Central memory CD8-positive, alpha-beta T cell (primary cell): ENCODE measurements at regions not wholly inside any gene's neighbourhood (a gene's known extent, or its start where the extent isn't known, plus 50 kb on each side); places are given as distances from the start of the nearest gene placed in this dataset.

Experiments used
- ATAC-seq: fragments of 150-1000 bp; cut with Tn5 transposase; replicated peaks from 2 replicates; pipeline ENCODE4 v1.10.0; 2022; ENCODE audit warnings: mild to moderate bottlenecking, moderate FRiP score, moderate number of reproducible peaks; ENCODE audit not compliant: poor library complexity, severe bottlenecking; ENCODE audit errors: extremely low read depth
- DNase-seq, 2 donors: peaks; one replicate each; pipeline ENCODE4 v3.0.0; 2021; ENCODE audit warnings: low spot score in 2 of 2
- H3K27ac Mint-ChIP-seq: one replicate; pipeline ENCODE4 v1.8.0; 2022; ENCODE audit warnings: low read depth, mild to moderate bottlenecking, moderate library complexity, mixed read lengths
- H3K27me3 Mint-ChIP-seq: one replicate; pipeline ENCODE4 v1.8.0; 2022; ENCODE audit warnings: mixed read lengths
- H3K36me3 Mint-ChIP-seq: one replicate; pipeline ENCODE4 v1.8.0; 2022; ENCODE audit warnings: mild to moderate bottlenecking, moderate library complexity, mixed read lengths; ENCODE audit not compliant: insufficient read depth
- H3K4me1 Mint-ChIP-seq: one replicate; pipeline ENCODE4 v1.8.0; 2022; ENCODE audit warnings: mixed read lengths
- H3K4me3 Mint-ChIP-seq: one replicate; pipeline ENCODE4 v1.8.0; 2022; ENCODE audit warnings: mild to moderate bottlenecking, moderate library complexity, mixed read lengths
- H3K9me3 Mint-ChIP-seq: one replicate; pipeline ENCODE4 v1.8.0; 2022; ENCODE audit warnings: mixed read lengths

DNA sequence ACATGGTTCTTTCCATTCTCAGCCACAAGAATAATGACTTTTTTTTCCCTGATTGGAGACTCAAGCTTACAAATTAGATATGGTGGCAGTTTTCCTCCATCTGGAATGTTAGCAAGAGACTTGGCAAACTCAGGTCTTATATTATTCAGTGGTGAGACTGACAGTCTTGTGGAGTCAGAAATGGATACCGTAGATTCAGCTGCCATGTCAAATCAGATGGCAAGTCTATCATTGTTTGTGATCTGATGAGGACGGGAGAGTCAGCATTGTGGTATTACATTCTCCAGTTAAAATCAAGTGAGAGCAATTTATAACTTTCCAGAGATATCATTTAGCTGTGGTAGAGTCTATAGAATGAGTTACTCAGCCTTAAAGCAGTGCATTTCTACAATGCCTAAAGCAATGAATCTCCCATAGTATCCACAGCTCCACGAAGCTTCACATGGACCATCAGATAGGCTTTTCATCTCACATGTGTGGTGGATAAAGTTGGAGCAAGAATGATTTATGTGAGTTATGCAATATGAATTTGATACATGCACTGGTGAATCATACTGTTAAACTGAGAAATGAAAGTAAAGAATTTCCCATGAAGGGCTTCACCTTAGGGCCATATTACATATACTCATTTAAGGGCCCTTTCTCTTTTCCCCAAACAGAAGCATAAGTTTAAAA is 430.6 kb downstream of the ZNF608 start:
- H3K27me3 Mint-ChIP-seq, result no peaks in the 10 kb centered on the region
- no peak for DNase-seq
- H3K4me3 Mint-ChIP-seq, result no peak overlapping the region
- ATAC-seq, result no peak
- H3K27ac Mint-ChIP-seq, result no peak overlapping the region
- peaks cover 2% of the 10 kb centered on the region for H3K9me3 Mint-ChIP-seq
- H3K4me1 Mint-ChIP-seq, result no peaks in the 10 kb centered on the region
- H3K36me3 Mint-ChIP-seq, result no peaks in the 10 kb centered on the region

DNA sequence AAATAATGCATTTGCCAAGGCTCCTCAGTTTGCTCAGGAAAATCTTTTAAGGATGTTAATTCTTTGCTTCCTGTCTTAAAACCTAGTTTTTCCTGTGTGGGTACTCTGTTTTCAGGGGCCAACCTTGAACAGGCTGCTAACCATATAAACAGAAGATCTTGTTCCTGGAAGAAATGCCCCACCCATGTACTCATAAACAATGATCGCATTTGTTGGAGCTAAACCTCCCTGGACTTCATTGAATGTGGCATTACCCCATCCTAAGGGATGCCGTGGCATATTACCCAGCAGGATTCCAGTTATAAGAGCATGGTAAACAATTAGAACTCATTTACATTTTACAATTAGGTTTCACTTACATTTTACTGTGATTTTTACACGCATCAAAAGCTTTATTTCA is 436.0 kb downstream of the ZNF608 start:
- Mint-ChIP-seq H3K4me3 (no peak overlapping the region), H3K9me3 (no peaks in the 10 kb centered on the region), H3K27me3 (no peaks in the 10 kb centered on the region), H3K36me3 (no peaks in the 10 kb centered on the region), H3K4me1 (no peaks in the 10 kb centered on the region), H3K27ac (no peak overlapping the region)
- DNase-seq, result no peak
- ATAC-seq, result no peak

DNA sequence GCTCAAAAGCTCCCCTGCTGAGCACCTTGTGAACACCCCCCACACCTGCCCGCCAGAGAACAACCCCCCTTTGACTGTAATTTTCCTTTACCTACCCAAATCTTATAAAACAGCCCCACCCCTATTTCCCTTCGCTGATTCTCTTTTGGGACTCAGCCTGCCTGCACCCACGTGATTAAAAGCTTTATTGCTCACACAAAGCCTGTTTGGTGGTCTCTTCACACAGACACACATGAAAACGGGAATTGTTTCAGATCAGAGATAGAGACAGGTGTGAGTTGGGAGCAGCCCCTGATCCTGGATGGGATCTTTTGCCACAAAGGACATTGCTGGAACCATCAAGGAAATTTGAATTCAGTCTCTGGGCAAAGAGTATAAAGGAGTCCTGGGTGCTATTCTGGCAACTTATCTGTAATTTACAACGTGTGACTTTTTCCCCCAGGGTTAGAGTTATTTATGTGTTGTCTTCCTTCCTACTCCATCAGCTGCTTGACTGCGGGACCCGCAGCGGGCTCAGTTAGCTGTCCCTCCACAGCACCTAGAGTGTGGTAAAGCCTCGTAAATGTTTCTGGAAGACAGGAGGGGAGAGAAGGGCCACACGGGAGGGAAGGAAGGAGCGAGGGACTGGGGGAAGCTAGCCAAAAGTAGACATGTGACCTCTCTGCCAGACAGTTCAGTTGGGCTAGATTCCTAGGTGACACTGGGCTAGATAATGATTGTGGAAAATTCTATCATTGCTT is 437.0 kb downstream of the ZNF608 start:
- no peaks in the 10 kb centered on the region for H3K4me1 Mint-ChIP-seq
- no peak for DNase-seq
- no peak overlapping the region for H3K4me3 Mint-ChIP-seq
- H3K27ac Mint-ChIP-seq, result no peak overlapping the region
- ATAC-seq, result no peak
- H3K9me3 Mint-ChIP-seq, result no peaks in the 10 kb centered on the region
- H3K36me3 Mint-ChIP-seq, result no peaks in the 10 kb centered on the region
- no peaks in the 10 kb centered on the region for H3K27me3 Mint-ChIP-seq

DNA sequence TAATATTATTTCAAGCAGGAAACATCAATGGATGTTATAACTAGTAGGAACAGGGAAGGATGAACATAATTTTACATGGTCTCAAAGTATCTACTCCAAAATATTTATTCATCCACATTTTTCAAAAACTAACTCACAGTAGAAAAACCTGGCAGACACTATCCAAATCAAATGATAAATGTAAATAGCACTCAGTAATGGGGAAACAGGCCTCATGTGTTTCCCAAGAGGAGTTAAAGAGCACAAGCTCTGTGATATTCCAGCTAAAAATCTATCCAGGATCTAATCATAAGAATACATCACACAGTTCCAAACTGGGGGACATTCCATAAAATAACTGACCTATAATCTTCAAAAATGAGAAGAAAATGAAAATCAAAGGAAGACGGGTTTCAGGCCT is 443.1 kb downstream of the ZNF608 start:
- no peaks in the 10 kb centered on the region for H3K27me3 Mint-ChIP-seq
- H3K36me3 Mint-ChIP-seq, result no peaks in the 10 kb centered on the region
- no peaks in the 10 kb centered on the region for H3K9me3 Mint-ChIP-seq
- DNase-seq, result no peak
- no peak overlapping the region for H3K4me3 Mint-ChIP-seq
- no peak for ATAC-seq
- H3K27ac Mint-ChIP-seq, result no peak overlapping the region
- no peaks in the 10 kb centered on the region for H3K4me1 Mint-ChIP-seq

DNA sequence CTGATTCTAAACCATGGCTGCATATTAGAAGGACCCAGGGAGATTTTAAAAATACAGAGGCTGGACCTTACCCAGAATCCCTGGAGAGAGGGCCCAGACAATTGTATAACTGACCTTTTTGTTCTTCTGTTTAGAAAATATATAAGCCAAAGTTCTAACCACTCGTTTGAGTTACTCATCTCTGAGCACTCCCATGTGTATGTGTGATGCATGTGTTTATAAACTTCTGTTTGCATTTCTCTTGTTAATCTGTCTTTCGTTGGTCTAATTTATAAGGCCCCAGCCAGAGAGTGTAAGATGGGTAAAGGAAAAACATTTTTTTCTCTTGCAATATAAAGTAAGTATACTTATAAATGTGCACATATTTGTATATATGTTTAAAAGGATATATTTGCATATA is 443.9 kb downstream of the ZNF608 start:
- no peak overlapping the region for H3K27ac Mint-ChIP-seq
- ATAC-seq (no peak), DNase-seq (no peak)
- H3K9me3 Mint-ChIP-seq, result peaks cover 7% of the 10 kb centered on the region
- H3K4me1 Mint-ChIP-seq, result no peaks in the 10 kb centered on the region
- H3K4me3 Mint-ChIP-seq, result no peak overlapping the region
- H3K27me3 Mint-ChIP-seq, result no peaks in the 10 kb centered on the region
- H3K36me3 Mint-ChIP-seq, result no peaks in the 10 kb centered on the region

DNA sequence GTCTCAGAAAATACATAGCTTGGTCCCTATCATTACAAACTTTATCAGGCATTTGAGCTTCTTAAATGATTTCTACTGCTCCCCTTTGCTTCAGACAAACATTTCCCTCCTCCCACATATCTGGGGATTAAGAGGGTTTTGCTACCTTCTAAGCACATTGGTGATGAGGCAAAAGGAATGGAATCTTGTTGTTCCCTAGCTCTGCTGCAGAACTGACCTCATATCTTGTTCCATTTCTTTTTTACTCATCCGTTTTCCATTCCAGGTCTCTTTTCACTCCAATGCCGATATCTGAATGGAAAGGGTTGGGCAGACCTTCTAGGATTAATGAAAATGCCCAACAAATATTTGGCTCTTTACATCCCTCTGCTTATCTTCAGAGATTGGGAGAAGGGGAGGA is 444.6 kb downstream of the ZNF608 start:
- Mint-ChIP-seq H3K4me1 (no peaks in the 10 kb centered on the region), H3K36me3 (no peaks in the 10 kb centered on the region), H3K4me3 (no peak overlapping the region), H3K9me3 (peaks cover 7% of the 10 kb centered on the region), H3K27me3 (no peaks in the 10 kb centered on the region), H3K27ac (no peak overlapping the region)
- no peak for ATAC-seq
- DNase-seq, result no peak

DNA sequence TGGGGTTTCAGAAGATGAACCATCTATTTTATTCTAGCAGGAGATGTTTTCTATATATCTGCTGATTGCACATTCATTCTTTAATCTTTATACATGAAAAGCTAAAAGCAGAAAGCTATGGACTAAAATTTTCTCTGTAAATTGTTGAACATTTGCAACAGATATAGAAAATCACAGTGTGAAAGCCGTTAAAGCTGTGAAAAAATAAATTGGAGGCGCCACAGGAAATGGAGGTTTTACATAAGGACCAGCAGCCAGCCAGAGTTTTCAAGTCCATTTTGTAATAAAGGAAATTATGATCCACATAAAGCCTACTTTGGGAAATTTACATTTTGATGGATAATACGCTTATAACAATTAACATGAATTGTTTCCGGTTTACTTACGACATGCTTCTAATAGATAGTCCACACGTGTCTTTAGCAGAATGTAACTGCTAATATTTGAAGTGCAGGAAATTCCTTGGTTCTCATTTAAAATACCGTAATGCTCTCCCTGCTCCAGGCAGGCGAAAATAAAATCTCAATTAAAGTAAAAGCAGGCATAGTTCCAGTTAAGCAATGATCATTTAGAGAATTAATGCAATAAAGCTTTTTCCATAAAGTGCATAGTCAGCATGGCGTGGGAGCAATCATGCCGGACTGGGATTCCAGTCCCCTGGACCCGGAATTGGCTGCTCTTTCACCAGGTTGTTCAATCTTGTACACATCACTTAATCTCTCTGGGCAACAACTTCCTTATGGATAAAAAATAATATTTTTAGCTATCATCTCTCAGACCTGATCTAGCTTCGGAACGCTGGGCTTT is 445.4 kb downstream of the ZNF608 start:
- H3K27ac Mint-ChIP-seq, result no peak overlapping the region
- no peaks in the 10 kb centered on the region for H3K36me3 Mint-ChIP-seq
- peaks cover 9% of the 10 kb centered on the region for H3K9me3 Mint-ChIP-seq
- H3K4me3 Mint-ChIP-seq, result no peak overlapping the region
- H3K4me1 Mint-ChIP-seq, result no peaks in the 10 kb centered on the region
- ATAC-seq (no peak), DNase-seq (no peak)
- no peaks in the 10 kb centered on the region for H3K27me3 Mint-ChIP-seq

DNA sequence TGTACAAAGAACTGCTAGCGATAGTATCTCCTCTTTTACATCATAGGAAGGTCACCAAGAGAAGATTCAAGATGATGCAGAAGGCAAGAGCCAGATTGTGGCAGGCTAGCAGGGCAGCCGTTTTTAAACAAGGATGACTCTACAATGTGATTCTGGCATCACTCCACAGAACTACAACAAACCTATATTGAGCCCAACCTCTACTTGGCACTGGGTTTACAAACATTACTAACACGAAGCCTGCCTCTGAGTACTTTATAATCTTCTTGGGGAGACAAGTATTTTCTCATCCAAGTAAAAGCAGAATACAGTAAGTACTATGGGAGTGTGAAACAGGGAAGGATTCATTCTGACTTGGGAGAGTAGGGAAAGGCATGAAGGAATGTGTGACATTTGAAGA is 448.6 kb downstream of the ZNF608 start:
- H3K36me3 Mint-ChIP-seq, result no peaks in the 10 kb centered on the region
- H3K4me1 Mint-ChIP-seq, result no peaks in the 10 kb centered on the region
- H3K27ac Mint-ChIP-seq, result no peak overlapping the region
- peaks cover 20% of the 10 kb centered on the region for H3K9me3 Mint-ChIP-seq
- ATAC-seq (no peak), DNase-seq (no peak)
- H3K4me3 Mint-ChIP-seq, result no peak overlapping the region
- no peaks in the 10 kb centered on the region for H3K27me3 Mint-ChIP-seq

DNA sequence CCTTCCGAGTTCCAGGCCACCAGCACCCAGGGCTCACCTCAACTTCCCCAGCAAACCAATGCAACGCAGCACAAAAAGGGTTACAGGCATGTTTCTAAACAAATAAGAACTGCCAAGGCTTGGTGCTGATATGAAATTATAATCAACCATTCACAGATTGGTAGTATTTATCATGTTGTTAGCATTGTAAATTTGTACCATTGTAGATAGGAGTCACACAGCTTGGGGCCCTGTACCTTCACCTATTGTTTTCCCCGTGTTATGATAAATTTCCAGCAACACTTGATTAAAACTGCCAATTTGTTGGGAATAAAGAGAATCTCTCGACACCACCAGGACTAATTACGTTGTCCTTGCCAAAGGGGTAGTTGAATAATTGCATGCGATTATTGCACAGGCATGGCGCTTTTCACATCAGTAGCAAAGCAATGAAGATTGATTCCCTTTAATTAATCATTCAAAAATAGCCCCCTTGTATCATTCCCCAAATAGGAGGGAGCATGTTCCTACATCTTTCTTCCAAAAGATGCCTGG is 454.1 kb downstream of the ZNF608 start:
- ATAC-seq, result no peak
- H3K9me3 Mint-ChIP-seq, result peaks cover 19% of the 10 kb centered on the region

DNA sequence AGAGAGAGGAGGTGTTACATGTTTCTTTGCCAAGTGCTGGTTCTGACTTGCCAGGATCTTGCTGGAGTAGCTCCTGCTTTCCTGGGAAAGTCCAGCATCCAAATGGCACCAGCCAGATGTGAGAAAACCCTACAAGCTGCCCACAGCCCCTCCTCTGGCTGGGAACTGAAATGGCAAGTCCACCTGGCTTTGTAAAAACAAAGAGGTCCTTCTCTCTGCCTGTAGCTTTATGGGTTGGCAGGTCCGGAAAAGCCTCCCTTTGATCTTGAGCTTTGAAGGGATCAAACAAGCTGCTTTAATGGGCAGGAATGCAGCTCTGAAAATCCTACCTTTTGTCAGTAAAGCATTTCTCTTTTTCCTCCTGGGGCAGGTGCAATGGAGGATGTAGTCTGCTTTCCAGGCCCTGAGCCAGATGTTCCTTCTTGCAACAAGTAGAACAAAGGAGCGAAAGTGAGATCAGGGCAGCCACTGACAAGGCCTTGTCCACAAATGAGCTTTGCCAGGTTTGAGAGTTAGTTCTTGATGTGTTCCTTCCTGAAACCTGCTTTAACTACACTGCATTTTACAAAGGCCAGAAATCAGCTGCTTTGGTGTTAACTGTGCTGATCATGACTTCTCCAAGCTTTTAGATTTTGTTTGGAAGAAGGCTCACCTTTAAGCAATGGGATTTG is 456.7 kb downstream of the ZNF608 start:
- Mint-ChIP-seq H3K27ac (no peak overlapping the region), H3K9me3 (peaks cover 13% of the 10 kb centered on the region), H3K27me3 (no peaks in the 10 kb centered on the region), H3K4me1 (no peaks in the 10 kb centered on the region), H3K36me3 (no peaks in the 10 kb centered on the region), H3K4me3 (no peak overlapping the region)
- ATAC-seq (no peak), DNase-seq (no peak)

More for the DNA sequence above, 454.1 kb downstream of the ZNF608 start:
- Mint-ChIP-seq H3K4me3 (no peak overlapping the region), H3K4me1 (no peaks in the 10 kb centered on the region), H3K27ac (no peak overlapping the region), H3K36me3 (no peaks in the 10 kb centered on the region), H3K27me3 (no peaks in the 10 kb centered on the region)
- DNase-seq, result no peak

DNA sequence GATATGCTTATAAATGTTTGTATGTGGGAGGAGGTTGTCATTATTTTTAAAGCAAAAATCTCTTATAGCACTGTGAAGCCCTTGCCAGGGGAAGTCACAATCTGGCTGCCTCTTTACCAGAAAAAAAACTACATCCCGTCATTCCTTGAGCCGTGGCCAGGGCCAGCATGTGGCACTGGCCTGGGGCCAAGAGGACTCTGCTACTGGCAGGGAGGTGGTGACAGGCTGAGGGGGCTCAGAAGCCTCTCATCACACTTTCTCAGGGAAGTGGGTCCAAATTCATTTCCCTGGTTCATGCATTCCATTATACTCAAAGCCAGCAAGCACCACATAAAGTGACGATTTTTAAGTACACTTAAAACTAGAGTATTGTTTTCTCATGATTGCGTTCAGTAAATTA is 457.3 kb downstream of the ZNF608 start:
- DNase-seq (no peak), ATAC-seq (no peak)
- no peaks in the 10 kb centered on the region for H3K36me3 Mint-ChIP-seq
- H3K4me1 Mint-ChIP-seq, result no peaks in the 10 kb centered on the region
- no peak overlapping the region for H3K4me3 Mint-ChIP-seq
- no peaks in the 10 kb centered on the region for H3K27me3 Mint-ChIP-seq
- no peak overlapping the region for H3K27ac Mint-ChIP-seq
- H3K9me3 Mint-ChIP-seq, result peaks cover 8% of the 10 kb centered on the region

DNA sequence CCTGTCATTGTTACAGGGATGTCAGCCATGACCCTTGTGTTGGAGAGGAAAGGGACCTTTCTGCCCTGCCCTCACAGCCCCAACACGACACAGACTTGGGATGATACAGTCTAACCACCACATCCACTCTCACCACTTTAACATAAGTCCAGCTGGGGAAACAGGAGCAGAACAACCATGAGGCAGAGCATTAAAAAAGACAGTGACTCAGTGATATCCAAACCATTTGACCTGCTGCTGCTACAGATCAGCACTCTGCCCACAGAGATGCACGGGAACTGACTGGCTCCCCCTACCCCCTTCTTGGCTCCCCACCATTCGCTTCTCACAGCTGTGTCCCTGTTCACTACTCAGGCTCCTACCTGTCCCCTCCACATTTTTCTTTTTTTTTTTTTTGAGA is 458.6 kb downstream of the ZNF608 start:
- ATAC-seq (no peak), DNase-seq (no peak)
- H3K9me3 Mint-ChIP-seq, result peaks cover 11% of the 10 kb centered on the region
- H3K27me3 Mint-ChIP-seq, result no peaks in the 10 kb centered on the region
- H3K4me1 Mint-ChIP-seq, result no peaks in the 10 kb centered on the region
- H3K36me3 Mint-ChIP-seq, result no peaks in the 10 kb centered on the region
- no peak overlapping the region for H3K27ac Mint-ChIP-seq
- H3K4me3 Mint-ChIP-seq, result no peak overlapping the region
